GM12878 (cell line): ENCODE measurements at regions not wholly inside any gene's neighbourhood (a gene's known extent, or its start where the extent isn't known, plus 50 kb on each side); places are given as distances from the start of the nearest gene placed in this dataset.

ENCODE experiments used
- ATAC-seq: fragments of 200-7000 bp; cut with Tn5 transposase; 3 replicates; pipeline ENCODE4 v1.9.1; 2020; ENCODE audit warnings: mild to moderate bottlenecking, moderate library complexity
- BruUV-seq: library from RNA; stranded (reverse); fragments of 400-500 nt; replicated peaks from 2 replicates; lab custom pipeline; 2021; lab: Mats Ljungman, UMichigan
- CTCF ChIA-PET: fragments of 300-600 bp; sonication (Branson Sonifier 250); formaldehyde crosslinking; extraction: SDS; loops from one replicate; lab custom pipeline; 2021; ENCODE audit warnings: inconsistent platforms; lab: Yijun Ruan, JAX
- POLR2A ChIA-PET: fragments of 350-600 bp; formaldehyde crosslinking; extraction: SDS; loops from one replicate; lab custom pipeline; 2021; ENCODE audit warnings: inconsistent platforms; lab: Charles Lee
- RAD21 ChIA-PET: fragments of 300-600 bp; sonication (Branson Sonifier 250); formaldehyde crosslinking; loops from one replicate; lab custom pipeline; 2023; ENCODE audit warnings: antibody characterized with exemption; ENCODE audit not compliant: unreplicated experiment; lab: Charles Lee
- SMC1A ChIA-PET: fragments of 300-600 bp; sonication (Branson Sonifier 250); formaldehyde crosslinking; loops from one replicate; lab custom pipeline; 2023; ENCODE audit not compliant: unreplicated experiment, uncharacterized antibody; lab: Charles Lee
- DNase-seq: peaks from one replicate; pipeline ENCODE4 v3.0.0-alpha.2; 2011; ENCODE audit warnings: low read depth, low spot score
- FAIRE-seq: peaks from 3 replicates; lab custom pipeline; 2011; peaks lifted over from hg19 to GRCh38; lab: Jason Lieb, UNC
- H2AFZ ChIP-seq: 2 replicates; pipeline ENCODE4 v1.6.0; 2011; ENCODE audit warnings: low read depth, low read length, control low read depth; ENCODE audit not compliant: control insufficient read depth
- H3K27ac ChIP-seq: 2 replicates; pipeline ENCODE4 v1.5.1; 2011; ENCODE audit warnings: control low read depth; ENCODE audit not compliant: control insufficient read depth, insufficient read depth
- H3K27me3 ChIP-seq, 2 experiments: replicated peaks in 1 of 2; 2 replicates each; pipeline versions ENCODE4 v1.6.0 to v1.6.1; 2011; ENCODE audit warnings: low read length in 1 of 2; ENCODE audit not compliant: control insufficient read depth in 2 of 2, insufficient read depth in 2 of 2
- H3K36me3 ChIP-seq, 2 experiments: 2 replicates each; pipeline ENCODE4 v1.5.1; 2011; ENCODE audit warnings: low read length in 1 of 2; ENCODE audit not compliant: control insufficient read depth in 2 of 2, insufficient read depth in 2 of 2
- H3K4me1 ChIP-seq: 2 replicates; pipeline ENCODE4 v1.6.1; 2011; ENCODE audit warnings: mild to moderate bottlenecking, low read length, moderate library complexity, mixed read lengths; ENCODE audit not compliant: control insufficient read depth, insufficient read depth
- H3K4me2 ChIP-seq: 2 replicates; pipeline ENCODE4 v1.6.0; 2011; ENCODE audit warnings: control low read depth; ENCODE audit not compliant: control insufficient read depth, insufficient read depth
- H3K4me3 ChIP-seq: fragments of 200-600 bp; sonication (generic); 2 replicates; pipeline ENCODE4 v1.5.1; 2016
- H3K79me2 ChIP-seq: 2 replicates; pipeline ENCODE4 v1.6.0; 2011; ENCODE audit warnings: low read length; ENCODE audit not compliant: control insufficient read depth, insufficient read depth
- H3K9ac ChIP-seq: 2 replicates; pipeline ENCODE4 v1.8.0; 2011; ENCODE audit warnings: low read length, control low read depth, mixed read lengths; ENCODE audit not compliant: control insufficient read depth, insufficient read depth
- H3K9me3 ChIP-seq: replicated peaks from 3 replicates; pipeline ENCODE4 v1.5.1; 2011; ENCODE audit warnings: mild to moderate bottlenecking, low read length; ENCODE audit not compliant: control insufficient read depth, insufficient read depth
- H4K20me1 ChIP-seq: 2 replicates; pipeline ENCODE4 v1.6.0; 2011; ENCODE audit not compliant: control insufficient read depth, insufficient read depth
- ASH2L ChIP-seq: fragments of 300-600, 200-600 bp; sonication (generic); IDR thresholded peaks from 2 replicates; pipeline ENCODE4 v1.6.1; 2017; ENCODE audit warnings: low read depth, mild to moderate bottlenecking, borderline replicate concordance
- BCL11A ChIP-seq: IDR thresholded peaks from 2 replicates; pipeline ENCODE4 v1.6.1; 2011; ENCODE audit warnings: low read depth, low read length
- CUX1 ChIP-seq: IDR thresholded peaks from 2 replicates; pipeline ENCODE4 v1.6.1; 2012; ENCODE audit warnings: improper control_type of control experiment, low read depth, low read length; ENCODE audit not compliant: insufficient replicate concordance
- FOXM1 ChIP-seq: IDR thresholded peaks from 2 replicates; pipeline ENCODE4 v1.6.1; 2012; ENCODE audit warnings: low read depth, mild to moderate bottlenecking, inconsistent platforms, low read length, moderate library complexity
- HCFC1 ChIP-seq: fragments of 150-350 bp; IDR thresholded peaks from 2 replicates; pipeline ENCODE4 v1.6.1; 2014; ENCODE audit warnings: low read length
- IKZF1 ChIP-seq: fragments of 450-650 bp; conservative IDR thresholded peaks from 2 replicates; pipeline ENCODE4 v1.6.1; 2017; ENCODE audit warnings: antibody characterized with exemption, mild to moderate bottlenecking
- NFXL1 ChIP-seq: fragments of 450-650 bp; IDR thresholded peaks from 2 replicates; pipeline ENCODE4 v1.6.1; 2017; ENCODE audit warnings: antibody characterized with exemption, mild to moderate bottlenecking, borderline replicate concordance
- NFYA ChIP-seq: IDR thresholded peaks from 2 replicates; pipeline ENCODE4 v1.6.1; 2011; ENCODE audit warnings: low read depth, mild to moderate bottlenecking, low read length, improper control_type of control experiment, borderline replicate concordance
- PAX5 ChIP-seq: IDR thresholded peaks from 2 replicates; pipeline ENCODE4 v1.6.1; 2011; ENCODE audit warnings: low read depth, low read length, borderline replicate concordance
- POLR2AphosphoS2 ChIP-seq: IDR thresholded peaks from 2 replicates; pipeline ENCODE4 v1.6.1; 2011; ENCODE audit warnings: low read depth, mild to moderate bottlenecking, low read length, improper control_type of control experiment, moderate library complexity
- RBBP5 ChIP-seq: fragments of 200-600 bp; sonication (generic); conservative IDR thresholded peaks from 2 replicates; pipeline ENCODE4 v1.6.1; 2016
- SMC3 ChIP-seq: IDR thresholded peaks from 2 replicates; pipeline ENCODE4 v1.6.1; 2011; ENCODE audit warnings: low read length, improper control_type of control experiment, borderline replicate concordance
- TCF3 ChIP-seq: IDR thresholded peaks from 2 replicates; pipeline ENCODE4 v1.6.1; 2012; ENCODE audit warnings: low read depth, mild to moderate bottlenecking, low read length, borderline replicate concordance; ENCODE audit not compliant: insufficient read depth
- WGBS: methylation state at CpG from one replicate; pipeline ENCODE4 v1.1.6; 2016; ENCODE audit warnings: low lambda C conversion rate; ENCODE audit not compliant: insufficient replicate concordance, insufficient coverage; ENCODE audit errors: missing lambda C conversion rate; 5-methylcytosine and 5-hydroxymethylcytosine counted together
- in situ Hi-C: fragments of 300-500 bp; cut with MboI; formaldehyde crosslinking; loops from 9 replicates; pipeline ENCODE4 v1.14.3; 2018; ENCODE audit warnings: mixed read lengths
- intact Hi-C: fragments of 100-400 bp; cut with micrococcal nuclease; formaldehyde crosslinking; loops from one replicate; pipeline ENCODE4 v1.14.2; 2022; ENCODE audit not compliant: unreplicated experiment
- TF ChIP-seq, protein P1 (sequence below): IDR thresholded peaks from 2 replicates; pipeline ENCODE4 v1.6.1; 2011; ENCODE audit warnings: borderline replicate concordance, low read depth, mild to moderate bottlenecking, moderate library complexity, low read length; ENCODE audit not compliant: insufficient read depth, poor library complexity, severe bottlenecking
- TF ChIP-seq, protein P2 (sequence below): IDR thresholded peaks from 2 replicates; pipeline ENCODE4 v1.6.1; 2012; ENCODE audit warnings: low read length, inconsistent platforms

DNA sequence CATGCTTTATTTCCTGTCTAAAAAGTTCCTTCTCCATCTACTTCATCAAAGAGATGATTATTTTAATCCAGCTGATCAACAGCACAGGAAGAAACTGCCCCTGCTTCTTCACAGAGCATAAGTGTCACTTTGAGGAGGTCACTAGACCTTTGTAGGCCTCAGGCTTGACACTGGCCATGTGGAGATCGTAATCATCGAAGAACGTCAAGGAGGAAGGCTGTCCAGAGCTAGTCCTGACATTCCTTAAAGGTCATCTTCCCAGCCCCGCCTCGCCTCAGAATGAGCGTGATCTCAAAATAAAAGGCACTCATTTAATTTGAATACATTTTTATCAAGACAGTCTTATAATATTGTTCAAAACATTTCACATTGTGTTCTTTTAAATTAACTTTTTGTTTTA is 445.7 kb upstream of the CDH4 start:
- in situ Hi-C loops (no loop called here), intact Hi-C loops (no loop called here)
- Histone ChIP-seq H3K27me3 (no peaks in the 10 kb centered on the region), H2AFZ (no peak overlapping the region), H3K4me3 (no peak overlapping the region), H3K9ac (no peak overlapping the region), H4K20me1 (no peaks in the 10 kb centered on the region), H3K4me2 (no peak overlapping the region), H3K79me2 (no peaks in the 10 kb centered on the region), H3K9me3 (no peaks in the 10 kb centered on the region; the same call in 2 of the 3 replicates), H3K36me3 (no peaks in the 10 kb centered on the region), H3K4me1 (no peaks in the 10 kb centered on the region), H3K27ac (no peak overlapping the region)
- POLR2A ChIA-PET = no interaction called here
- SMC1A ChIA-PET = no interaction called here
- ATAC-seq (no peak), FAIRE-seq (no peak), DNase-seq (no peak)
- TF ChIP-seq ASH2L (no peak), NFYA (no peak), PAX5 (no peak), RBBP5 (no peak), TCF3 (no peak), FOXM1 (no peak), POLR2AphosphoS2 (no peak), CUX1 (no peak), BCL11A (no peak), IKZF1 (no peak), SMC3 (no peak), HCFC1 (no peak), NFXL1 (no peak)
- TF ChIP-seq, protein P1, sequence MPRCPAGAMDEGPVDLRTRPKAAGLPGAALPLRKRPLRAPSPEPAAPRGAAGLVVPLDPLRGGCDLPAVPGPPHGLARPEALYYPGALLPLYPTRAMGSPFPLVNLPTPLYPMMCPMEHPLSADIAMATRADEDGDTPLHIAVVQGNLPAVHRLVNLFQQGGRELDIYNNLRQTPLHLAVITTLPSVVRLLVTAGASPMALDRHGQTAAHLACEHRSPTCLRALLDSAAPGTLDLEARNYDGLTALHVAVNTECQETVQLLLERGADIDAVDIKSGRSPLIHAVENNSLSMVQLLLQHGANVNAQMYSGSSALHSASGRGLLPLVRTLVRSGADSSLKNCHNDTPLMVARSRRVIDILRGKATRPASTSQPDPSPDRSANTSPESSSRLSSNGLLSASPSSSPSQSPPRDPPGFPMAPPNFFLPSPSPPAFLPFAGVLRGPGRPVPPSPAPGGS = no peak
- TF ChIP-seq, protein P2, sequence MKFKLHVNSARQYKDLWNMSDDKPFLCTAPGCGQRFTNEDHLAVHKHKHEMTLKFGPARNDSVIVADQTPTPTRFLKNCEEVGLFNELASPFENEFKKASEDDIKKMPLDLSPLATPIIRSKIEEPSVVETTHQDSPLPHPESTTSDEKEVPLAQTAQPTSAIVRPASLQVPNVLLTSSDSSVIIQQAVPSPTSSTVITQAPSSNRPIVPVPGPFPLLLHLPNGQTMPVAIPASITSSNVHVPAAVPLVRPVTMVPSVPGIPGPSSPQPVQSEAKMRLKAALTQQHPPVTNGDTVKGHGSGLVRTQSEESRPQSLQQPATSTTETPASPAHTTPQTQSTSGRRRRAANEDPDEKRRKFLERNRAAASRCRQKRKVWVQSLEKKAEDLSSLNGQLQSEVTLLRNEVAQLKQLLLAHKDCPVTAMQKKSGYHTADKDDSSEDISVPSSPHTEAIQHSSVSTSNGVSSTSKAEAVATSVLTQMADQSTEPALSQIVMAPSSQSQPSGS = no peak
- CTCF ChIA-PET = no interaction called here
- no TSS peak for BruUV-seq
- 24% methylated on average over 6 of the region's 6 CpGs for WGBS
- RAD21 ChIA-PET = no interaction called here
